ENCODE measurements at regions not wholly inside any gene's neighbourhood (a gene's known extent, or its start where the extent isn't known, plus 50 kb on each side); places are given as distances from the start of the nearest gene placed in this dataset.

GRCh38 chr13:51524312-51524711, 60.0 kb upstream of the WDFY2 start:
- Histone ChIP-seq H3K4me3 (ENCODE audit: control insufficient read depth in 2 of 3, extremely low read depth in 1 of 3, insufficient read depth in 2 of 3, low read depth in 1 of 3, low read length in 3 of 3) (no peak overlapping the region), H3K27ac (ENCODE audit: control insufficient read depth, insufficient read depth, low read length) (peak overlapping the region; percentile 42), H3K4me2 (ENCODE audit: control insufficient read depth, extremely low read depth, insufficient read depth, low read depth, low read length) (no peak overlapping the region), H3K79me2 (ENCODE audit: control insufficient read depth, insufficient read depth, low read length) (no peaks in the 10 kb centered on the region), H3K27me3 (ENCODE audit: control insufficient read depth, extremely low read depth, insufficient read depth, low read length) (no peaks in the 10 kb centered on the region), H3K9ac (ENCODE audit: control insufficient read depth, extremely low read depth, insufficient read depth, low read length) (no peak overlapping the region), H3K4me1 (ENCODE audit: control insufficient read depth, extremely low read depth, insufficient read depth, low read length) (peaks cover 29% of the 10 kb centered on the region), H3K9me1 (ENCODE audit: control insufficient read depth, extremely low read depth, insufficient read depth, low read length) (no peaks in the 10 kb centered on the region), H4K20me1 (ENCODE audit: control insufficient read depth, extremely low read depth, insufficient read depth, low read length) (no peaks in the 10 kb centered on the region), H3K9me3 (ENCODE audit: control insufficient read depth, low read depth, low read length) (no peaks in the 10 kb centered on the region), H3K36me3 (ENCODE audit: control insufficient read depth in 2 of 2, extremely low read depth in 1 of 2, insufficient read depth in 2 of 2, low read length in 2 of 2) (no peaks in the 10 kb centered on the region), H2AFZ (ENCODE audit: control insufficient read depth, low read length) (no peak overlapping the region)
- DNase-seq (ENCODE audit: low read depth, low spot score), result no peak
- no peak for TF ChIP-seq CTCF (optimal IDR thresholded peaks at IDR 0.05 in 1 of 3, IDR thresholded peaks at IDR 0.05 in 1 of 3, conservative IDR thresholded peaks at IDR 0.05 in 1 of 3; ENCODE audit: extremely low read depth in 1 of 3, insufficient read depth in 2 of 3, low read length in 3 of 3)
- TF ChIP-seq EZH2 (IDR thresholded peaks at IDR 0.05; ENCODE audit: low read length), result no peak
- dilution Hi-C loops (cut with MboI; ENCODE audit: extremely low pct_ligation_motif_present, low sequenced_read_pairs), result no loop called here
- no peak for FAIRE-seq

DNA sequence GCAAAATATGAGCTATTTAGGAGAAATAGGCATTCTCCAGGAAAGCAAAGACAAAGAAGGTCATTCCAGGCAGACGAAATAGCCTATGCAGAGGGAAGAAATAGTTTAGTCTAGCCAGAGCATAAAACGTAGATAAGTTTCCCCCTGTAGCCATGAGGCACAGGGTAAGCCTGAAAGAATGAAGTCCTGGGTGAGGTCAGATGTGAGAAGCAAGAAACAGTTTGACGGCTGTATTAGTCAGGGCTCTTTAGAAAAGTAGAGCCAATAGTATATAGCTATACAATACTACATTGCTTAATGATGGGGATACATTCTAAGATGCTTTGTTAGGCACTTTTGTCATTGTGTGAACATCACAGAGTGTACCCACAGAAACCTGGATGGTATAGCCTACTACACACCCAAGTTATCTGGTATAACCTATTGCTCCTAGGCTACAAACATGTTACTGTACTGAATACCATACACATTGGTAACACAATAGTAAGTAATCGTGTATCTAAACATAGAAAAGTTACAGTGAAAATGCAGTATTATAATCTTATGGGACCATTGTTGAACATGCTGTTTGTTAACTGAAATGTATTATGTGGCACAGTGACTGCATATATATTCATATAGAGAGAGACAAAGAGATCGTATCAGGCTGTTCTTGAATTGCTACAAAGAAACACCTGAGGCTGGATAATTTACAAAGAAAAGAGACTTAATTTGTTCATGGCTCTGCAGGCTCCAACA, 59.3 kb upstream of the WDFY2 start:
- dilution Hi-C loops (cut with MboI; ENCODE audit: extremely low pct_ligation_motif_present, low sequenced_read_pairs), result no loop called here
- no peaks in the 10 kb centered on the region for H4K20me1 ChIP-seq (ENCODE audit: control insufficient read depth, extremely low read depth, insufficient read depth, low read length)
- no peaks in the 10 kb centered on the region for H3K27me3 ChIP-seq (ENCODE audit: control insufficient read depth, extremely low read depth, insufficient read depth, low read length)
- H3K4me3 ChIP-seq (ENCODE audit: control insufficient read depth in 2 of 3, extremely low read depth in 1 of 3, insufficient read depth in 2 of 3, low read depth in 1 of 3, low read length in 3 of 3), result no peak overlapping the region
- peak overlapping the region; percentile 65 for H2AFZ ChIP-seq (ENCODE audit: control insufficient read depth, low read length)
- peak overlapping the region; percentile 42 for H3K27ac ChIP-seq (ENCODE audit: control insufficient read depth, insufficient read depth, low read length)
- peak overlapping the region; percentile 50 for H3K4me2 ChIP-seq (ENCODE audit: control insufficient read depth, extremely low read depth, insufficient read depth, low read depth, low read length)
- no peak overlapping the region for H3K9ac ChIP-seq (ENCODE audit: control insufficient read depth, extremely low read depth, insufficient read depth, low read length)
- FAIRE-seq, result peak; percentile 57
- H3K79me2 ChIP-seq (ENCODE audit: control insufficient read depth, insufficient read depth, low read length), result no peaks in the 10 kb centered on the region
- no peak for TF ChIP-seq CTCF (optimal IDR thresholded peaks at IDR 0.05 in 1 of 3, IDR thresholded peaks at IDR 0.05 in 1 of 3, conservative IDR thresholded peaks at IDR 0.05 in 1 of 3; ENCODE audit: extremely low read depth in 1 of 3, insufficient read depth in 2 of 3, low read length in 3 of 3)
- TF ChIP-seq EZH2 (IDR thresholded peaks at IDR 0.05; ENCODE audit: low read length), result no peak
- no peak for DNase-seq (ENCODE audit: low read depth, low spot score)
- H3K9me3 ChIP-seq (ENCODE audit: control insufficient read depth, low read depth, low read length), result no peaks in the 10 kb centered on the region
- no peaks in the 10 kb centered on the region for H3K36me3 ChIP-seq (ENCODE audit: control insufficient read depth in 2 of 2, extremely low read depth in 1 of 2, insufficient read depth in 2 of 2, low read length in 2 of 2)
- peaks cover 29% of the 10 kb centered on the region for H3K4me1 ChIP-seq (ENCODE audit: control insufficient read depth, extremely low read depth, insufficient read depth, low read length)
- no peaks in the 10 kb centered on the region for H3K9me1 ChIP-seq (ENCODE audit: control insufficient read depth, extremely low read depth, insufficient read depth, low read length)
